ENCODE measurements at regions not wholly inside any gene's neighbourhood (a gene's known extent, or its start where the extent isn't known, plus 50 kb on each side); places are given as distances from the start of the nearest gene placed in this dataset.

DNA sequence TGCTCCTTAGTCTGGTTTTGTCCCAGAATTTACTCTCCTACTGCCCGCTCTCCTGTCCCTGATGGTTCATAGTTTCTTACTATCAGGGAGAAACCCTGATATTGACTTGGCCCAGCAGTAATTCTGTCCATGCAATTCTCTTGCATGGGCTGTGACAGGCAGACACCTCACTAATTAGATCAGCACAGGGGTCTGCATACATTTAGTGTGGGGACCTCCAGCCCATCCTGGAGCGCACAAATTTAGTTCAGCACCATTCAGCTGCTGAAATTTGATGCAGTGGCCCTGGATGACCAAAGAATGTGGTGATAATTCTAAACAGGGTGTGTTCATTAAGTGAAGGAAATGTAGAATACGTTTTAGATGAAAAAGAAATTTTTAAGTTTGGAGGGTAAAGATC is 555.5 kb upstream of the TBL1XR1 start:
- peak overlapping the region in 3 of 8 donors; percentile 25 to 60 (median 34) for H3K27ac ChIP-seq
- TF ChIP-seq, protein P1, sequence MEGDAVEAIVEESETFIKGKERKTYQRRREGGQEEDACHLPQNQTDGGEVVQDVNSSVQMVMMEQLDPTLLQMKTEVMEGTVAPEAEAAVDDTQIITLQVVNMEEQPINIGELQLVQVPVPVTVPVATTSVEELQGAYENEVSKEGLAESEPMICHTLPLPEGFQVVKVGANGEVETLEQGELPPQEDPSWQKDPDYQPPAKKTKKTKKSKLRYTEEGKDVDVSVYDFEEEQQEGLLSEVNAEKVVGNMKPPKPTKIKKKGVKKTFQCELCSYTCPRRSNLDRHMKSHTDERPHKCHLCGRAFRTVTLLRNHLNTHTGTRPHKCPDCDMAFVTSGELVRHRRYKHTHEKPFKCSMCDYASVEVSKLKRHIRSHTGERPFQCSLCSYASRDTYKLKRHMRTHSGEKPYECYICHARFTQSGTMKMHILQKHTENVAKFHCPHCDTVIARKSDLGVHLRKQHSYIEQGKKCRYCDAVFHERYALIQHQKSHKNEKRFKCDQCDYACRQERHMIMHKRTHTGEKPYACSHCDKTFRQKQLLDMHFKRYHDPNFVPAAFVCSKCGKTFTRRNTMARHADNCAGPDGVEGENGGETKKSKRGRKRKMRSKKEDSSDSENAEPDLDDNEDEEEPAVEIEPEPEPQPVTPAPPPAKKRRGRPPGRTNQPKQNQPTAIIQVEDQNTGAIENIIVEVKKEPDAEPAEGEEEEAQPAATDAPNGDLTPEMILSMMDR (IDR thresholded peaks at IDR 0.05 in 8 of 11, conservative IDR thresholded peaks at IDR 0.05 in 3 of 11) = no peak
- TF ChIP-seq POLR2AphosphoS5 (IDR thresholded peaks at IDR 0.05) = no peak
- no peak for TF ChIP-seq POLR2A (IDR thresholded peaks at IDR 0.05)
- DNase-seq = no peak
- H3K36me3 ChIP-seq = no peaks in the 10 kb centered on the region
- 74 to 89% (median 87%) methylated on average over 3 of the region's 3 CpGs for WGBS, 5 donors
- H3K4me1 ChIP-seq = peaks cover 0 to 23% (median 14%) of the 10 kb centered on the region in 6 donors
- no peak overlapping the region for H3K4me3 ChIP-seq
- H3K9me3 ChIP-seq = peaks cover 0 to 2% (median 0%) of the 10 kb centered on the region in 8 donors
- intact Hi-C loops (cut with DNase I; ENCODE audit: low total_unique reads) = no loop called here
- no peaks in the 10 kb centered on the region for H3K27me3 ChIP-seq (replicated peaks in 1 of 7)

- WGBS, 5 donors = 28 to 42% (median 37%) methylated on average over 2 of the region's 2 CpGs
- no peaks in the 10 kb centered on the region for H3K27me3 ChIP-seq (replicated peaks in 1 of 7)
- no peak overlapping the region for H3K4me3 ChIP-seq
- peaks cover 0 to 2% (median 0%) of the 10 kb centered on the region in 8 donors for H3K9me3 ChIP-seq
- H3K4me1 ChIP-seq = peaks cover 0 to 23% (median 14%) of the 10 kb centered on the region in 6 donors
- DNase-seq = peak; percentile 79
- H3K36me3 ChIP-seq = no peaks in the 10 kb centered on the region
- H3K27ac ChIP-seq = peak overlapping the region in 7 of 8 donors; percentile 1 to 60 (median 40)
- TF ChIP-seq, protein P1 (IDR thresholded peaks at IDR 0.05 in 8 of 11, conservative IDR thresholded peaks at IDR 0.05 in 3 of 11) = no peak
- peak; percentile 13 to 72 (median 63) for TF ChIP-seq POLR2AphosphoS5 (IDR thresholded peaks at IDR 0.05)
- intact Hi-C loops (cut with DNase I; ENCODE audit: low total_unique reads) = no loop called here
Measured at GRCh38 chr3:177753451-177754155, 556.3 kb upstream of the TBL1XR1 start.

DNA sequence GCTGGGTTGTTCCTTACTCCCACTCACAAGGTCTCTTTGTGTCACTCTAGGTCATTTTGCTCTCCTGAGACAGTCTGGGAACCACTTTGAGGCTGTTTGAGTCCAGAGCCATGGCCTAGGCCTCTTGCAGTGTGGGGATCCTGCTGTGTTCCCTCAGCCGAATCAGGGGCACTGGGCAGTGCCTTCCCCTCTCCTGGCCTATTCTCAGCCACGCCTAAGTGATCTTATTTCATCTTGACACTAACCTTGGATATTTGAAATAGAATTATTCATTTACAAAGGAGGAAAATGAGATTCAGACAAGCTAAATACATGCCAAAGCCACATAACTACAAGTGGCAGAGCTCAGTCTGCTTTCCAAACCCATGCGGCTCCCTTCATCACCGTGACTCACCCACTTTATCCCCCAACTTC is 557.2 kb upstream of the TBL1XR1 start:
- Histone ChIP-seq H3K9me3 (peaks cover 0 to 2% (median 0%) of the 10 kb centered on the region in 8 donors), H3K4me1 (peaks cover 0 to 23% (median 14%) of the 10 kb centered on the region in 6 donors), H3K4me3 (no peak overlapping the region), H3K36me3 (no peaks in the 10 kb centered on the region), H3K27ac (peak overlapping the region in 6 of 8 donors; percentile 34 to 60 (median 46)), H3K27me3 (replicated peaks in 1 of 7) (no peaks in the 10 kb centered on the region)
- intact Hi-C loops (cut with DNase I; ENCODE audit: low total_unique reads) = no loop called here
- 88 to 94% (median 90%) methylated on average over 4 of the region's 4 CpGs for WGBS, 5 donors
- no peak for TF ChIP-seq POLR2A (IDR thresholded peaks at IDR 0.05)
- TF ChIP-seq POLR2AphosphoS5 (IDR thresholded peaks at IDR 0.05) = no peak
- TF ChIP-seq, protein P1 (IDR thresholded peaks at IDR 0.05 in 8 of 11, conservative IDR thresholded peaks at IDR 0.05 in 3 of 11) = no peak
- no peak for DNase-seq

DNA sequence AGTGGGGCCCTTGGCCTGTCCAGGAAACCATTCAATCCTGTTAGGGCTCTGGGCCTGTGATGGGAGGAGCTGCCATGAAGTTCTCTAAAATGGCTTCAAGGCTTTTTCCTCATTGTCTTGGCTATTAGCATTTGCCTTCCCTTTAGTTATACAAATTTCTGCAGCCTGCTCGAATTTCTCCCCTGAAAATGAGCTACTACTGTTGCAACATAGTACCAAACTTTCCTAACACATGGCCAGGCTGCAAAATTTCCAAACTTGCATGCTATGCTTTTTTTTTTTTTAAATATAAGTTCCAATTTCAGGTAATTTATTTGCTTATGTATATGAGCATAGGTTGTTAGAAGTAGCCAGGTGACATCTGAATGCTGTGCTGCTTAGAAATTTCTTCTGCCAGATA is 560.8 kb upstream of the TBL1XR1 start:
- TF ChIP-seq POLR2A (IDR thresholded peaks at IDR 0.05) (no peak), POLR2AphosphoS5 (IDR thresholded peaks at IDR 0.05) (no peak)
- TF ChIP-seq, protein P1 (IDR thresholded peaks at IDR 0.05 in 8 of 11, conservative IDR thresholded peaks at IDR 0.05 in 3 of 11) = no peak
- 41 to 84% (median 49%) methylated on average over 1 of the region's 1 CpG for WGBS, 5 donors
- Histone ChIP-seq H3K4me3 (no peak overlapping the region), H3K9me3 (peaks cover 0 to 2% (median 0%) of the 10 kb centered on the region in 8 donors), H3K27ac (no peak overlapping the region), H3K36me3 (no peaks in the 10 kb centered on the region), H3K4me1 (peaks cover 0 to 17% (median 11%) of the 10 kb centered on the region in 6 donors), H3K27me3 (replicated peaks in 1 of 7) (no peaks in the 10 kb centered on the region)
- DNase-seq = no peak
- intact Hi-C loops (cut with DNase I; ENCODE audit: low total_unique reads) = no loop called here

All from spleen (tissue), 11 donors.